ENCODE measurements at regions not wholly inside any gene's neighbourhood (a gene's known extent, or its start where the extent isn't known, plus 50 kb on each side); places are given as distances from the start of the nearest gene placed in this dataset.

DNA sequence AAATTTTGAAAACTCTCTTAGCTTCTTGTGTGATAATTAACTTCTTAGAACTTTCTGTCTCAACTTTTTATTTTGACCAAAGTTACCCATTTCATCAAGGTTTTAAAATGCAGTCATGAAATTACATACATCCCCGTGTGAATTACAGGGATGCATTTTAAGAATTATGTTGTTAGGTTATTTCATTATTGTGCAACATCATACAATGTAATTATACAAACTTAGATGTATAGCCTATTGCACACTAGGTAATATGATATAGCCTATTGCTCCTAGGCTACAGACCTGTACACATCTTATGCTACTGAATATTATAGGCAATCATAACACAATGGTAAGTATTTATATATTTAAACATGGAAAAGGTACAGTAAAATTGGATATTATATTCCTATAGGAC is 228.1 kb upstream of the C11orf87 start:
- TF ChIP-seq, protein P1, sequence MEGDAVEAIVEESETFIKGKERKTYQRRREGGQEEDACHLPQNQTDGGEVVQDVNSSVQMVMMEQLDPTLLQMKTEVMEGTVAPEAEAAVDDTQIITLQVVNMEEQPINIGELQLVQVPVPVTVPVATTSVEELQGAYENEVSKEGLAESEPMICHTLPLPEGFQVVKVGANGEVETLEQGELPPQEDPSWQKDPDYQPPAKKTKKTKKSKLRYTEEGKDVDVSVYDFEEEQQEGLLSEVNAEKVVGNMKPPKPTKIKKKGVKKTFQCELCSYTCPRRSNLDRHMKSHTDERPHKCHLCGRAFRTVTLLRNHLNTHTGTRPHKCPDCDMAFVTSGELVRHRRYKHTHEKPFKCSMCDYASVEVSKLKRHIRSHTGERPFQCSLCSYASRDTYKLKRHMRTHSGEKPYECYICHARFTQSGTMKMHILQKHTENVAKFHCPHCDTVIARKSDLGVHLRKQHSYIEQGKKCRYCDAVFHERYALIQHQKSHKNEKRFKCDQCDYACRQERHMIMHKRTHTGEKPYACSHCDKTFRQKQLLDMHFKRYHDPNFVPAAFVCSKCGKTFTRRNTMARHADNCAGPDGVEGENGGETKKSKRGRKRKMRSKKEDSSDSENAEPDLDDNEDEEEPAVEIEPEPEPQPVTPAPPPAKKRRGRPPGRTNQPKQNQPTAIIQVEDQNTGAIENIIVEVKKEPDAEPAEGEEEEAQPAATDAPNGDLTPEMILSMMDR (IDR thresholded peaks at IDR 0.05; ENCODE audit: unreplicated experiment in 3 of 3): no peak
- Mint-ChIP-seq H3K36me3 (ENCODE audit: low read depth) (peaks cover 4% of the 10 kb centered on the region), H3K4me1 (no peaks in the 10 kb centered on the region), H3K4me3 (no peak overlapping the region), H3K27ac (no peak overlapping the region), H3K27me3 (ENCODE audit: low read depth) (no peaks in the 10 kb centered on the region), H3K9me3 (peaks cover 28% of the 10 kb centered on the region)

DNA sequence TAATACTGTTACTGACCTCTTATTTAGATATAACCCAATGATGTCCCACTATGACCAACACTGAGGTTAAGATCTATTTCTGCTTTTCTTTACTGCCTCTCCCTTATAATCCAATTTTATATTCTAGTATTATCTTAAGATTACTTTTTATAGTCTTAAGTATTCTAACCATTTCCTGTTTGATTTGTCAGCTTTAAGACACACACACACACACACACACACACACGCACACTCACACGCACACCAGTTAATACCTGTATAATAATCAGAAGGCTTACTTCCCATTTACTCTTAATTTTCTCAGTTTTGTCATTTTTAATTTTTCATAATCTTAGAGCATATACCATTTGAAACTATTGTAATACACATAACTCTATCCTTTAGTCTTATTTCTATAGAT is 226.0 kb upstream of the C11orf87 start:
- no peaks in the 10 kb centered on the region for H3K4me1 Mint-ChIP-seq
- no peak overlapping the region for H3K27ac Mint-ChIP-seq
- no peaks in the 10 kb centered on the region for H3K27me3 Mint-ChIP-seq (ENCODE audit: low read depth)

DNA sequence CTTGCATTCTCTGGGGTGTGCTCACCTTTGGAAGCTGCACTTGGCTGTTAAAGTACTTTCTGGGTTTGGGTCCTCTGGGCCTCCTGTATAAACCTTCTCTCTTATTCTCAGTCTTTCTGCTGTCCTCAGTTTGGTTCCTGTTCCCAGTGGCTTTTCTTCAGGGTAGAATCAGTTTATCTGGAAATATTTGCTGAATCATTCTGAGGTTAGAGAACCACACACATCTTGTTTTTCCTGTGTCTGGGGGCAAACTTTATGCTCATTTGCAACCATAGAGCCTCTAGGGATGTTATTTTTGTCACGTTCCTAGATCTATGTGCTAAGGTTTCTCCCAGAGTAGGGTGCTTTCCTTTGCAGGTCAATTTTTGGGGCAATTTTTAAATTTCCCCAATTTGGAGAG is 224.3 kb upstream of the C11orf87 start:
- H3K27ac Mint-ChIP-seq: no peak overlapping the region

More for the DNA sequence above, 226.0 kb upstream of the C11orf87 start:
- no peaks in the 10 kb centered on the region for H3K36me3 Mint-ChIP-seq (ENCODE audit: low read depth)
- no peak overlapping the region for H3K4me3 Mint-ChIP-seq
- H3K9me3 Mint-ChIP-seq: peaks cover 14% of the 10 kb centered on the region
- TF ChIP-seq, protein P1 (IDR thresholded peaks at IDR 0.05; ENCODE audit: unreplicated experiment in 3 of 3): no peak

DNA sequence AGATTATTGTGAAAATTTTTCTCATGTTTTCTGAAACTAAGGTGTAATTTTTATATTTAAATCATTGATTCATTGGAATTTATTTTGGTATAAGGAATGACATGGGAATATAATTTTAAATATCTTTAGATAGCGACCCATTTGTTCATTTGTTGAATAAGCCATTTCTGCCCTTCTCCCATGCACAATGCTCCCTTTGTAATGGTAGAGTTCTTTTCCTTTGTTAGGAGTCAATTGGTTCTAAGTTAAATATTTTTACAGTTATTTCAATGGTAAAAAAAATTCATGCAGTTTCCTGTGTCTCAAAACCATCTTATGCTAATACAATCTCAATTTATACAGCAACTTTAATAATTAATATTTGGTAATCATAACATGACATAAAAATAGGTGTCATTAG is 218.8 kb upstream of the C11orf87 start:
- Mint-ChIP-seq H3K27ac (no peak overlapping the region), H3K36me3 (ENCODE audit: low read depth) (no peaks in the 10 kb centered on the region)
- TF ChIP-seq, protein P1 (IDR thresholded peaks at IDR 0.05; ENCODE audit: unreplicated experiment in 3 of 3): no peak

More for the DNA sequence above, 224.3 kb upstream of the C11orf87 start:
- no peak overlapping the region for H3K4me3 Mint-ChIP-seq
- H3K36me3 Mint-ChIP-seq (ENCODE audit: low read depth): no peaks in the 10 kb centered on the region
- H3K4me1 Mint-ChIP-seq: no peaks in the 10 kb centered on the region
- no peaks in the 10 kb centered on the region for H3K27me3 Mint-ChIP-seq (ENCODE audit: low read depth)
- peaks cover 2% of the 10 kb centered on the region for H3K9me3 Mint-ChIP-seq
- TF ChIP-seq, protein P1 (IDR thresholded peaks at IDR 0.05; ENCODE audit: unreplicated experiment in 3 of 3): no peak

DNA sequence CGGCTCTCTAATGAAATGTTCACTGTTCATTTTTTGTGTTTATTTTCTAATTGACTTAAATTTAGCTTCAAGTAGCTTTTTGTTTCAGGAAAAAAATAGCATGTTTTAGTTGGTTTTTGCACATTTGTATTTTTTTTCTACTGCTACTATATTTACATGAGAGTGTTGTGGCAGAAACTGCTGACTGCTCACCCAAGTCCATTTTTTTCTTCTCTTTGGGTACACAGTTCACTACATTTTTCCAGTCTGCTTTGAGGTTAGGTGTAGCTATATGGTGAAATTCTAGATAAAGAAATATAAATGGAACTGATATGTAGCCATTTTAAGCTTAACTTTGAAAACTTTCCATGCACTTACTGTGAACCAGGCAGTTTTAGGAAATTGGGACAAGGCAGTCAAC is 216.7 kb upstream of the C11orf87 start:
- TF ChIP-seq, protein P1 (IDR thresholded peaks at IDR 0.05; ENCODE audit: unreplicated experiment in 3 of 3): no peak
- Mint-ChIP-seq H3K4me1 (no peaks in the 10 kb centered on the region), H3K27me3 (ENCODE audit: low read depth) (no peaks in the 10 kb centered on the region), H3K4me3 (no peak overlapping the region), H3K27ac (no peak overlapping the region), H3K36me3 (ENCODE audit: low read depth) (no peaks in the 10 kb centered on the region), H3K9me3 (peaks cover 7% of the 10 kb centered on the region)

More for the DNA sequence above, 218.8 kb upstream of the C11orf87 start:
- Mint-ChIP-seq H3K4me3 (no peak overlapping the region), H3K4me1 (no peaks in the 10 kb centered on the region), H3K27me3 (ENCODE audit: low read depth) (no peaks in the 10 kb centered on the region), H3K9me3 (peaks cover 7% of the 10 kb centered on the region)

DNA sequence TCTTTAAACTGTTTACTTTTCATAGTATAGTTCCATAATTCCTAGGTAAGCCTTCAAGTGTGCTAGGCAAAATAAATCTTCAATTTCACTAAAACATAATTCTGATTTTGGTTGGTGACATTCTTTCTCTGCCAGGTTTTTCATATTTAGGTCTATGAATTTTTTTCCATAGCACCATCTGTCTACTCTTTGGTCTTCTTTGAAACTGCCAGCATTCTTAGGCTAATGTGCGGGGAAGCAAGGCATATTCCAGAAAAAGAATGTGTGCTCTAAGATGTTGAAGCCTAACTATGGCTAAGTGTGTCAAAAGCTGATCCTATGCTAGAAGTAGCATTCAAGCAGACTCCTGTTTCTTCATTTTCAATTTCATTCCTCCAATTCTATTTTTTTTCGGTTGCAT is 213.9 kb upstream of the C11orf87 start:
- H3K36me3 Mint-ChIP-seq (ENCODE audit: low read depth): no peaks in the 10 kb centered on the region
- no peak overlapping the region for H3K27ac Mint-ChIP-seq
- H3K4me1 Mint-ChIP-seq: no peaks in the 10 kb centered on the region
- TF ChIP-seq, protein P1 (IDR thresholded peaks at IDR 0.05; ENCODE audit: unreplicated experiment in 3 of 3): no peak
- no peaks in the 10 kb centered on the region for H3K27me3 Mint-ChIP-seq (ENCODE audit: low read depth)
- H3K4me3 Mint-ChIP-seq: no peak overlapping the region
- peaks cover 18% of the 10 kb centered on the region for H3K9me3 Mint-ChIP-seq

Data from nephron (organoid).